Heart right ventricle (tissue), 16 donors: ENCODE measurements at regions not wholly inside any gene's neighbourhood (a gene's known extent, or its start where the extent isn't known, plus 50 kb on each side); places are given as distances from the start of the nearest gene placed in this dataset.
"Not testable (repeated sequence)": the region's sequence is repeated elsewhere in the genome, so short reads cannot be mapped to it uniquely, and the experiment has no call there.

Experiments used
- ATAC-seq, 8 donors: fragments of 200-7000 bp; cut with Tn5 transposase; one replicate each; pipeline ENCODE4 v1.9.1; 2020; ENCODE audit warnings: mild to moderate bottlenecking in 8 of 8, moderate library complexity in 8 of 8, moderate number of reproducible peaks in 1 of 8
- DNase-seq, 2 donors: peaks; one replicate each; pipeline ENCODE4 v3.0.0-alpha.2; 2020
- H3K27ac ChIP-seq, 10 donors: fragments of 200-600 bp; sonication (generic) in 2 of 10; one replicate each; pipeline versions ENCODE4 v1.5.0 to v1.8.0; 2020 to 2022; ENCODE audit warnings: mild to moderate bottlenecking in 3 of 10
- H3K27me3 ChIP-seq, 7 donors: fragments of 200-600 bp; one replicate each; pipeline ENCODE4 v1.8.0; 2021 to 2022; ENCODE audit warnings: mild to moderate bottlenecking in 2 of 7
- H3K36me3 ChIP-seq, 9 donors: fragments of 200-600 bp; sonication (generic) in 1 of 9; one replicate each; pipeline versions ENCODE4 v1.5.0 to v1.8.0; 2020 to 2022; ENCODE audit warnings: mild to moderate bottlenecking in 2 of 9
- H3K4me1 ChIP-seq, 9 donors: fragments of 200-600 bp; sonication (generic) in 1 of 9; one replicate each; pipeline versions ENCODE4 v1.5.0 to v1.8.0; 2020 to 2022; ENCODE audit warnings: mild to moderate bottlenecking in 4 of 9
- H3K4me3 ChIP-seq, 10 donors: fragments of 200-600 bp; sonication (generic) in 2 of 10; one replicate each; pipeline versions ENCODE4 v1.5.0 to v1.8.0; 2020 to 2022; ENCODE audit warnings: mild to moderate bottlenecking in 7 of 10, moderate library complexity in 2 of 10
- H3K9me3 ChIP-seq, 11 donors: fragments of 200-600 bp in 10 of 11; sonication (generic) in 2 of 11; one replicate each; pipeline versions ENCODE4 v1.5.0 to v1.8.0; 2013 to 2022; ENCODE audit warnings: mild to moderate bottlenecking in 2 of 11, control low read depth in 1 of 11, moderate library complexity in 1 of 11
- CTCF ChIP-seq, 9 donors: fragments of 200-600 bp; sonication (generic) in 2 of 9; IDR thresholded peaks; one replicate each; pipeline versions ENCODE4 v1.5.0 to v1.8.0; 2021 to 2022; ENCODE audit warnings: antibody characterized with exemption in 9 of 9, mild to moderate bottlenecking in 5 of 9, moderate library complexity in 1 of 9
- WGBS, 2 donors: extraction: QIAGEN DNeasy Blood & Tissue Kit; methylation state at CpG; one replicate each; pipeline ENCODE4 v1.1.7; 2013; ENCODE audit warnings: inconsistent platforms in 1 of 2; 5-methylcytosine and 5-hydroxymethylcytosine counted together
- intact Hi-C, 10 donors: fragments of 100-400 bp; cut with DNase I; formaldehyde crosslinking; loops; one replicate each; pipeline versions ENCODE4 v1.11.1 to v1.14.2; 2022
- donor health status: Arrhythmogenic right ventricular cardiomyopathy.
- donor health status: ischemic (EF 13 %, LVEDD 7.1; RV severe dilation, severe dysfunction).
- donor health status: healthy with polysubstance abuse.
- donor health status: DM: no; HTN: yes; CAD: no.
- donor health status: DM: no; HTN: no; CAD: no.
- donor health status: ischemic (EF 25% LVEDD 6.9; RV normal size, moderate dysfunction).
- donor health status: ischemic (EF 25% LVEDD 5.7; RV mildly dilated, moderate dysfunction).
- donor health status: healthy.
- donor health status: DM: yes; HTN: yes; CAD: no.
- donor health status: Ischemic cardiomyopathy.
- donor health status: ischemic (EF 35%, LVEDD 5.7; RV mildly dilated, moderate dysfunction).
- donor health status: nonischemic (EF 11% LVEDD 7.7; RV severe dilation, severe dysfunction).
- donor health status: DM: yes; HTN: yes; CAD: no.
- donor health status: PGD.
- donor health status: ischemic (EF 29% LVEDD 5.4; RV normal size, mild dysfunction).
- donor health status: nonischemic (EF 23%, LVEDD 6.1; RV moderate dilation, normal function).

- Histone ChIP-seq H3K4me3 (no peak overlapping the region), H3K27me3 (peaks cover 0 to 3% (median 0%) of the 10 kb centered on the region in 7 donors), H3K9me3 (no peaks in the 10 kb centered on the region), H3K27ac (no peak overlapping the region), H3K4me1 (no peaks in the 10 kb centered on the region), H3K36me3 (no peaks in the 10 kb centered on the region)
- WGBS, 2 donors: 67 to 70% methylated on average over 4 of the region's 4 CpGs
- no peak for ATAC-seq
- no peak for TF ChIP-seq CTCF (IDR thresholded peaks at IDR 0.05)
- intact Hi-C loops: no loop called here
- no peak for DNase-seq
Observed at GRCh38 chr14:56431013-56431412, 148.6 kb upstream of the TMEM260 start.

GRCh38 chr14:56449670-56450213 lies 129.9 kb upstream of the TMEM260 start:
- no peak for ATAC-seq
- no peak overlapping the region for H3K27ac ChIP-seq
- intact Hi-C loops: no loop called here
- H3K27me3 ChIP-seq: peaks cover 0 to 15% (median 3%) of the 10 kb centered on the region in 7 donors
- DNase-seq: no peak
- no peak overlapping the region for H3K4me3 ChIP-seq
- H3K4me1 ChIP-seq: no peaks in the 10 kb centered on the region
- 89 to 90% methylated on average over 2 of the region's 2 CpGs for WGBS, 2 donors
- H3K36me3 ChIP-seq: no peaks in the 10 kb centered on the region
- peaks cover 0 to 11% (median 0%) of the 10 kb centered on the region in 11 donors for H3K9me3 ChIP-seq
- TF ChIP-seq CTCF (IDR thresholded peaks at IDR 0.05): no peak

GRCh38 chr14:56452940-56453339 lies 126.7 kb upstream of the TMEM260 start:
- no peak overlapping the region for H3K4me3 ChIP-seq
- TF ChIP-seq CTCF (IDR thresholded peaks at IDR 0.05): no peak
- H3K9me3 ChIP-seq: peaks cover 0 to 14% (median 0%) of the 10 kb centered on the region in 11 donors
- DNase-seq (no peak), ATAC-seq (no peak)
- H3K36me3 ChIP-seq: no peaks in the 10 kb centered on the region
- no peak overlapping the region for H3K27ac ChIP-seq
- H3K4me1 ChIP-seq: no peaks in the 10 kb centered on the region
- intact Hi-C loops: no loop called here
- WGBS, 2 donors: 74 to 81% methylated on average over 6 of the region's 6 CpGs
- H3K27me3 ChIP-seq: peaks cover 0 to 15% (median 3%) of the 10 kb centered on the region in 7 donors

- intact Hi-C loops, DNase-seq, H3K36me3 ChIP-seq, H3K4me1 ChIP-seq, H3K27me3 ChIP-seq, H3K4me3 ChIP-seq, H3K27ac ChIP-seq, ATAC-seq: not testable (repeated sequence)
- peaks cover 0 to 18% (median 0%) of the 10 kb centered on the region in 11 donors for H3K9me3 ChIP-seq
- WGBS, 2 donors: 91 to 97% methylated on average over 3 of the region's 3 CpGs
Observed at GRCh38 chr14:56454680-56455079, 124.9 kb upstream of the TMEM260 start.

GRCh38 chr14:56460469-56460868 lies 119.1 kb upstream of the TMEM260 start:
- DNase-seq (no peak), ATAC-seq (no peak)
- no peak overlapping the region for H3K27ac ChIP-seq
- no peaks in the 10 kb centered on the region for H3K36me3 ChIP-seq
- intact Hi-C loops: no loop called here
- 98% methylated on average over 2 of the region's 2 CpGs for WGBS, 2 donors
- TF ChIP-seq CTCF (IDR thresholded peaks at IDR 0.05): no peak
- H3K9me3 ChIP-seq: peaks cover 0 to 12% (median 0%) of the 10 kb centered on the region in 11 donors
- H3K4me1 ChIP-seq: no peaks in the 10 kb centered on the region
- no peak overlapping the region for H3K4me3 ChIP-seq
- peaks cover 0 to 20% (median 0%) of the 10 kb centered on the region in 7 donors for H3K27me3 ChIP-seq
